ENCODE measurements at regions not wholly inside any gene's neighbourhood (a gene's known extent, or its start where the extent isn't known, plus 50 kb on each side); places are given as distances from the start of the nearest gene placed in this dataset.
"Not testable (repeated sequence)": the region's sequence is repeated elsewhere in the genome, so short reads cannot be mapped to it uniquely, and the experiment has no call there.

DNA sequence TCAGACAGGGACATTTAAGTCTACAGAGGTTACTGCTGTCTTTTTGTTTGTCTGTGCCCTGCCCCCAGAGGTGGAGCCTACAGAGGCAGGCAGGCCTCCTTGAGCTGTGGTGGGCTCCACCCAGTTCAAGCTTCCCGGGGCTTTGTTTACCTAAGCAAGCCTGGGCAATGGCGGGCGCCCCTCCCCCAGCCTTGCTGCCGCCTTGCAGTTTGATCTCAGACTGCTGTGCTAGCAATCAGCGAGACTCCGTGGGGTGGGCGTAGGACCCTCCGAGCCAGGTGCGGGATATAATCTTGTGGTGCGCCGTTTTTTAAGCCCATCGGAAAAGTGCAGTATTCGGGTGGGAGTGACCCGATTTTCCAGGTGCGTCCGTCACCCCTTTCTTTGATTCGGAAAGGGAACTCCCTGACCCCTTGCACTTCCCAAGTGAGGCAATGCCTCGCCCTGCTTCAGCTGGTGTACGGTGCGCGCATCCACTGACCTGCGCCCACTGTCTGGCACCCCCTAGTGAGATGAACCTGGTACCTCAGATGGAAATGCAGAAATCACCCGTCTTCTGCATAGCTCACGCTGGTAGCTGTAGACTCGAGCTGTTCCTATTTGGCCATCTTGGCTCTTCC lies 134.1 kb upstream of the KITLG start:
- TF ChIP-seq, protein P1, sequence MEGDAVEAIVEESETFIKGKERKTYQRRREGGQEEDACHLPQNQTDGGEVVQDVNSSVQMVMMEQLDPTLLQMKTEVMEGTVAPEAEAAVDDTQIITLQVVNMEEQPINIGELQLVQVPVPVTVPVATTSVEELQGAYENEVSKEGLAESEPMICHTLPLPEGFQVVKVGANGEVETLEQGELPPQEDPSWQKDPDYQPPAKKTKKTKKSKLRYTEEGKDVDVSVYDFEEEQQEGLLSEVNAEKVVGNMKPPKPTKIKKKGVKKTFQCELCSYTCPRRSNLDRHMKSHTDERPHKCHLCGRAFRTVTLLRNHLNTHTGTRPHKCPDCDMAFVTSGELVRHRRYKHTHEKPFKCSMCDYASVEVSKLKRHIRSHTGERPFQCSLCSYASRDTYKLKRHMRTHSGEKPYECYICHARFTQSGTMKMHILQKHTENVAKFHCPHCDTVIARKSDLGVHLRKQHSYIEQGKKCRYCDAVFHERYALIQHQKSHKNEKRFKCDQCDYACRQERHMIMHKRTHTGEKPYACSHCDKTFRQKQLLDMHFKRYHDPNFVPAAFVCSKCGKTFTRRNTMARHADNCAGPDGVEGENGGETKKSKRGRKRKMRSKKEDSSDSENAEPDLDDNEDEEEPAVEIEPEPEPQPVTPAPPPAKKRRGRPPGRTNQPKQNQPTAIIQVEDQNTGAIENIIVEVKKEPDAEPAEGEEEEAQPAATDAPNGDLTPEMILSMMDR (IDR thresholded peaks at IDR 0.05; ENCODE audit: low read depth, low read length, poor library complexity, severe bottlenecking), result not testable (repeated sequence)
- not testable (repeated sequence) for TF ChIP-seq EZH2phosphoT487 (IDR thresholded peaks at IDR 0.05; ENCODE audit: borderline replicate concordance, low read length)

Measured in DOHH2 (cell line).